HG03196 (cell line): ENCODE measurements at regions not wholly inside any gene's neighbourhood (a gene's known extent, or its start where the extent isn't known, plus 50 kb on each side); places are given as distances from the start of the nearest gene placed in this dataset.

Experiments used
- ATAC-seq: cut with Tn5 transposase; IDR thresholded peaks from one replicate; pipeline ENCODE4 v1.9.1; 2021; ENCODE audit not compliant: unreplicated experiment

- ATAC-seq = no peak
Observed at GRCh38 chr7:130927062-130927461, 193.1 kb upstream of the KLF14 start.

GRCh38 chr7:130927564-130927963 lies 193.6 kb upstream of the KLF14 start:
- ATAC-seq = no peak

GRCh38 chr7:130929896-130930659 lies 196.1 kb upstream of the KLF14 start:
- no peak for ATAC-seq

GRCh38 chr7:130930681-130931080 lies 196.7 kb upstream of the KLF14 start:
- ATAC-seq = no peak

- no peak for ATAC-seq
Observed at GRCh38 chr7:130931423-130931822, 197.4 kb upstream of the KLF14 start.

- no peak for ATAC-seq
Observed at GRCh38 chr7:130932088-130932487, 198.1 kb upstream of the KLF14 start.

- no peak for ATAC-seq
Observed at GRCh38 chr7:130932667-130933432, 198.8 kb upstream of the KLF14 start.

GRCh38 chr7:130933919-130934318 lies 199.9 kb upstream of the KLF14 start:
- ATAC-seq = no peak

- ATAC-seq = no peak
Observed at GRCh38 chr7:130935564-130936157, 201.7 kb upstream of the KLF14 start.

GRCh38 chr7:130936202-130936931 lies 202.4 kb upstream of the KLF14 start:
- ATAC-seq = no peak

- no peak for ATAC-seq
Observed at GRCh38 chr7:130937016-130937415, 203.0 kb upstream of the KLF14 start.

- ATAC-seq = no peak
Observed at GRCh38 chr7:130937830-130938229, 203.8 kb upstream of the KLF14 start.

- ATAC-seq = no peak
Observed at GRCh38 chr7:130938661-130939060, 204.7 kb upstream of the KLF14 start.

- no peak for ATAC-seq
Observed at GRCh38 chr7:130939321-130940095, 205.5 kb upstream of the KLF14 start.

- ATAC-seq = no peak
Observed at GRCh38 chr7:130940326-130940725, 206.3 kb upstream of the KLF14 start.

- ATAC-seq = no peak
Observed at GRCh38 chr7:130940907-130941306, 206.9 kb upstream of the KLF14 start.

- no peak for ATAC-seq
Observed at GRCh38 chr7:130941322-130942210, 207.6 kb upstream of the KLF14 start.

- ATAC-seq = no peak
Observed at GRCh38 chr7:130942211-130942964, 208.4 kb upstream of the KLF14 start.
